Spleen (tissue), 7 donors: ENCODE measurements at regions not wholly inside any gene's neighbourhood (a gene's known extent, or its start where the extent isn't known, plus 50 kb on each side); places are given as distances from the start of the nearest gene placed in this dataset.

Experiments used
- POLR2AphosphoS5 ChIP-seq, 3 donors: sonication (generic); formaldehyde crosslinking; IDR thresholded peaks; one replicate each; pipeline ENCODE4 v1.5.1; 2017; ENCODE audit warnings: antibody characterized with exemption in 3 of 3
- TF ChIP-seq, protein P1 (sequence below), 11 experiments: fragments of 200-600 bp in 7 of 11; fragments of 450-650 bp in 4 of 11; sonication (generic) in 4 of 11; IDR thresholded peaks in 8 of 11; conservative IDR thresholded peaks in 3 of 11; 1 replicate in 7 of 11; 2 replicates in 4 of 11; pipeline versions ENCODE4 v1.4.0 to v1.8.0; 2016 to 2021; ENCODE audit warnings: antibody characterized with exemption in 11 of 11, inconsistent platforms in 4 of 11, mild to moderate bottlenecking in 1 of 11
- donor health status: DM: no; HTN: no; CAD: no; lungs with moderate emphysema.
- donor health status: DM: no; HTN: no; CAD: no.
- donor health status: DM: no; HTN: no; CAD: no.

DNA sequence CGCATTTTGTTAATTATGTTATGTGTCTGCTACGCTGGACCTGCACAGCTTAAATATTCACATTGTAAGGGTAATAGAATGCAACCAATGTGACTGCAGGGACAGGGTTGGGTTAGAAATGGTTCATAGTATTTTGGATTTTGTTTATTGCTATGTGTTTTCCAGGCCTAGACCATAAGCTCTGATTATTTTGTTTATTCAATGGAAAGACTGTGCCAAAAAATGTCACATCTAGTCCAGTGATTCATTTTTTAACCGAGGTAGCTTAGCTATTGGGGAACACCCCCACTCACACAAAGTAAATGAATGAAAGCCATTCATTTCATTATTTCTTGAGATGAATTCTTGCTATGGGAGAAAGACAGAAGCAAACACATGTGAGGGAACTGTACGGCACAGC lies 516.5 kb upstream of the ANKRD30A start:
- TF ChIP-seq, protein P1, sequence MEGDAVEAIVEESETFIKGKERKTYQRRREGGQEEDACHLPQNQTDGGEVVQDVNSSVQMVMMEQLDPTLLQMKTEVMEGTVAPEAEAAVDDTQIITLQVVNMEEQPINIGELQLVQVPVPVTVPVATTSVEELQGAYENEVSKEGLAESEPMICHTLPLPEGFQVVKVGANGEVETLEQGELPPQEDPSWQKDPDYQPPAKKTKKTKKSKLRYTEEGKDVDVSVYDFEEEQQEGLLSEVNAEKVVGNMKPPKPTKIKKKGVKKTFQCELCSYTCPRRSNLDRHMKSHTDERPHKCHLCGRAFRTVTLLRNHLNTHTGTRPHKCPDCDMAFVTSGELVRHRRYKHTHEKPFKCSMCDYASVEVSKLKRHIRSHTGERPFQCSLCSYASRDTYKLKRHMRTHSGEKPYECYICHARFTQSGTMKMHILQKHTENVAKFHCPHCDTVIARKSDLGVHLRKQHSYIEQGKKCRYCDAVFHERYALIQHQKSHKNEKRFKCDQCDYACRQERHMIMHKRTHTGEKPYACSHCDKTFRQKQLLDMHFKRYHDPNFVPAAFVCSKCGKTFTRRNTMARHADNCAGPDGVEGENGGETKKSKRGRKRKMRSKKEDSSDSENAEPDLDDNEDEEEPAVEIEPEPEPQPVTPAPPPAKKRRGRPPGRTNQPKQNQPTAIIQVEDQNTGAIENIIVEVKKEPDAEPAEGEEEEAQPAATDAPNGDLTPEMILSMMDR (IDR thresholded peaks at IDR 0.05 in 8 of 11, conservative IDR thresholded peaks at IDR 0.05 in 3 of 11): no peak
- no peak for TF ChIP-seq POLR2AphosphoS5 (IDR thresholded peaks at IDR 0.05)
